Stimulated activated CD4-positive, alpha-beta T cell treated with anti-CD3 and anti-CD28 coated beads, Interleukin-12 subunit alpha, Interleukin-12 subunit beta, amount 100 ng/mL, for 24 hours (primary cell): ENCODE measurements at regions not wholly inside any gene's neighbourhood (a gene's known extent, or its start where the extent isn't known, plus 50 kb on each side); places are given as distances from the start of the nearest gene placed in this dataset.

ENCODE experiments used
- DNase-seq, 2 experiments: peaks; one replicate each; pipeline ENCODE4 v3.0.0-alpha.2; 2020; ENCODE audit warnings: low read depth in 2 of 2

DNA sequence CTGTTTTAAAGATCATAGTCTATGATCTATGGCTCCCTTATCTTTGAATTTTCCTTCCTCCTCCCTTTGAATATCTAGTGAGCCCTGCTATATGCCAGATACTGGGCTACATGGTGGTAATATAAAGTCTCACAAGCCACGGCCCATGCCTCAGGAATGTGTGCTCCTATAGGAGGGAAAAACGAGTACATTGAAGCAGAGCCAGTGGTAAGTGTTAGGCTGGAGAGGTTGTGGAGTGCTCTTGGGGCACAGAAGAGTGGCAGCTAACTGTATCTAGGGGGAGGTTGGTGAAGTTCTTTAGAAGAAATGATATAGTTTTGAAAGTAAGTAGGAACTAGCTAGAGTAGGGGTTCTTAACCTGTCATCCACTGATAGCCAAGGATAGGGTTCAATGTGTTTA lies 105.8 kb upstream of the PMFBP1 start:
- DNase-seq, result no peak

DNA sequence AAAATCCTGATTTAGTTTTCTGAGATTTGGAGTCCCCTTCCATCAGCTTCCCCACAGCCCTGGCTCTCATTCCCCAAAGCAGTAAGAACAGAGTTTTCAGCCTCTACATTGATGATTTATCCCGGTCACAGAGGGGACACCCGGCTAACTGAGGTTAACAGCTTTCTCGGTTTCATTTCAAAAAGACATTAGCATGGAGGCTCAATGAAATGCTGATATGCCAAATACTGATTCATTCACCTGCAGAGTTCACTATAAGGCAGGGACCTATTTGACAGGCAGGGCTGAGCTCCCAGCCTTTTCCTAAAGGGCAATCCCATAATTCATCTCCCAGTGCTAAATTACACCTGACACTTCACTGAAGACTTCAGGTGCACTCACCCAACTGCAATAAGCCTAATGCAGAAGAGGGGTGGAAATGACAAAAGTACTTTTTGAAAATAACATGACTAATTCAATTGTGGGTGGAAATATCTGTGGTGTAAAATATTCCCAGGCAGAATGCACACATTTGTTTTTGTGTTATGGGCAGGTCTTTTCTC lies 99.8 kb upstream of the PMFBP1 start:
- DNase-seq, result no peak

DNA sequence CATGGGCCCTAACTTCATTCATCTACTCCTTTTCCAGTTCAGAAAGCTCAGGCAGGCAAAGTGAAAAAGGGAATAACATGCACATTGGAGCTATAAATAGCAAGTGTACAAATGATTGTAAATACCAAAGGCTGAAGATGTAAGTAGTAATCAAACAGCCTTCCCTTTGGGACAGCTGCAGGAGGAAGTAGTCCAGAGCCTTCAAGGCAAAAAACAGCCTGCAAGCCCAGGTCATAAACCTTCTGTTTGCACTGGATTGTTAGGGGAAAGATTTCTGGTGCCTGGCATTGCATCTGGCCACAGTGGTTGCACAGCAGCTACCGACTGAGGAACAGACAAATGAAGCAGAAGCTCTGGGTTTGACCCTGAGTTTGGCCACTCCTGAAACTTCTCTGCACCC lies 98.6 kb upstream of the PMFBP1 start:
- no peak for DNase-seq

DNA sequence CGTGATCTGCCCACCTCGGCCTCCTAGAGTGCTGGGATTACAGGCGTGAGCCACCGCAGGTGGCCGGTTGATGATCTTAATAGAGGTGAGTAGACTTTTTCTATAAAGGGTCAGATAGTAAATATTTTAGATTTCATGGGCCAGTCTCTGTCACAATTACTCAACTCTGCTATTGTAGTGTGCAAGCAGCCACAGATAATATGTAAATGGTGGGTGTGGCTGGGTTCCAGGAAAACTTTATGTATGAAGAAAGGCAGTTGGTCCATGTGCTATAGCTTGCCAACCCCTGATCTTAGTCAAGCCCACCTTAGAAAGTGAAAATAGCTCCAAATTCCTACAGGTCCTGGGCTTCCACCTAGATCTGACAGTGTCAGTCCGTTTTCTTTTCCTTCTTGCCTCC lies 94.9 kb upstream of the PMFBP1 start:
- no peak for DNase-seq

DNA sequence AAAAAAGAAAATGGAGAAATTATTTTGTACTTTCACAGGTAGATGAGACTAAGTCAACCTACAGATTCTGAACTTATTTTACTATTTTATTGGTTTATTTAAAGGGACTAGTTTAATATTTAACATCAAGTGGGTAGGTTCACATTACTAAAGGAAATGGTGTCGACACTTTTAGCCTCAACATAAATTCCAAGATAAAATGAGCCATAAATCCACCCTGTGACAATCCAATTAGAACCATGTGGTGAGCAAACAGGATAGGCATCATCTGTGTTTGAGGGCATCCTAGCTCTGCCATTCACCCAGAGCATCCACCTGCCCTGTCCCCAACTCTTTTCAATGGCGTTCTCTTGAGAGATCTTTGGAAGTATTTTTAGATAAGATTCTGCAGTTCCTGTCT lies 92.8 kb upstream of the PMFBP1 start:
- no peak for DNase-seq

DNA sequence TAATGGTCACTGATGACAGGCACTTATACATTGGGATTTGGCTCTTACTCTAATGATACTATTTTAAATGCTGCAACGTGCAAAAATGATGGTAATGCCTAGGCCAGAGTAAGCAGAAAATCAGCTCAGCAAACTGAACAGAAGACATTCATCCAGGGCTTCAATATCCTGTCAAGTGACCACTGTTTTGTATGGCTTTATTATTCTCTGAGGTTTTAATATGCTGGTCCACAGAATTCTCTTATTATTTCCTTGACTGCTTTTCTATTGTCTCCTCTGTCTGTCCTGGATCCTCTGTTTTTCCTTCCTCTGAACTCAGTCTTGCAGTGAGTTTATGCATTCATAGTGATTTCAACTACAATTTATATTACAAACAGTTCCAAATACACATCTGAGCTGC lies 90.8 kb upstream of the PMFBP1 start:
- no peak for DNase-seq

DNA sequence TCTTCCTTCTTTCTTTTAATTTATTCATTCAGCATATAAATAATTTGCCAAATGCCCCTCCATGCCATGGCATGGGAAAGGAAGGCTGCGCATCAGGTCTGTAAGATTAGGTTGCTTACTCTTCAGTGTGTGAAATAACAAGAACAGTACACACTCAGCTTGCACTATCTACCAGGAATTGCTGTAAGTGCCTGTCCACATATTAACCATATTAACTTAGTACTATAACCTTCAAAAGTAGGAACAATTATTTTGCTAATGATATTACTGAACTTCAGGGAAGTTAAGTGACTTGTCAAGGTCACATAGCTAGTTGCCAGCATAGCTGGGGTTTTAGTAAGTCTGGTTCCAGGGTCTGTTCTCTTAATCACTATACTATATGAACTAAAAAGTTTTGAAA lies 89.2 kb upstream of the PMFBP1 start:
- DNase-seq, result no peak

DNA sequence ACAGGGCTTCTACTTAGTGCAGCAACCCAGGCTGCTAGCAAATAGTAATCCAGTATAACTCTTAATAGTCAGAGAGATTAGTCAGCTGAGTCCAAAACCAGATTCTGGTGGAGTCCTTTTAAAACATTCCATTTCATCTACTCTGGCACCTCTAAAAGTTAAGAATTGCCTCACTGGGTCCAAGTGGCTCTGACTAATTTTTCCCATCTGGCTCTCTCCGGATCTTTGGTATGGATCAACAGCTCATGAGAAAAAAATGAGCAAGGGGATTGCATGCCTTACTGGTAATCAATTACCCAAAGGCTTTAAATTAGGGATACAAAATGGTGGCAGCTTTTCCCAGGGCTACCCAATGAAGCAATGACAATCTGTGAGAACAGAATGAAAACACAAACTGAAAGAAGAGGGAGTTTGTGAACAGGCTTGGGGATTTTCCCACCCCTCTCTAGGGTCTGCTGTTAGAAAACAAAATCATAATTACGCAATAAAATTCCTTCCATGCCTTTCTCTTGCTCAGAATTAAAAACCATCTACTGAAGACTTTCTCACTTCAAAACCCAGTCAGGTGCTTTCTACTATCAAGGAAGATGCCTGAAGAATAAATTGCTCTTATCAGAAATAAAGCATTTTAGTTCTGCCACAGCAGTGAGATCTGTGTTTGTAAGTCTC lies 84.6 kb upstream of the PMFBP1 start:
- DNase-seq, result no peak

DNA sequence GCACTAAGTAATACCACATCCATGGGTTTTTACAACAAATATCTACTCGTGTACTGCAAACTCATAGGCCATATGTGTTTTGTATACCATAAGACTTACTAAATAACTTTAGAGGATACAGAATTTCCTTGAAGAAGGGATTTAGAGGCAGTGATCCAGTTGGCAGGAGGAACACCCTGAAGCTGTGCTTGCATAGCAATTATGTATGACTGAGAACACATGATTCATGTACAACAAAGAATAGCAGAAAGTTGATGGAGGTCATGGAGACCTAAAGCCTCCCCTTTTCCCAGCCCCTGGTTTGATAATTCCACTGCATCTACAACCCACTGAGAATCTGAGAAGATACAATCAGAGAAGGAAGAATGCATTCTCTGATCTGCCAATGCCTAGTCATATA lies 83.8 kb upstream of the PMFBP1 start:
- DNase-seq, result no peak

DNA sequence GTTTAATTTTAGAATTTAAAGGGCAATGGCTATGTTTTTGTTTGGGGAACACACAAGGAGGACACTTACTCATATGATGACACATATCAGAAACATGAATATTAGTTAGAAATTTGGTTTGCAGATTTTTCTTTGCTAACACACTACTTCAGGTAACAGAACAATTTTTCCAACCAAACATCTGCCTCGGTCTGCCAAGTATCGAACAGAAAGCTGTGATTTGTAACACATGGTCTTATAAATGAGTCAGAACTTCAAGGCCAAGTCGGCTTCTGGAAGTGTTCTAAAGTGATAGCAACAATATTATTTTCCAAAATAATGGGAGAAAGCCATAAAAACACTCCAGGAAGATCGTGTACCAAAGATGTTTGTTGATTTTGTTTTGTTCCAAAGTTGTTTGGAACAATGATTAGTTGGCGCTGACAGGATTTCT lies 75.9 kb upstream of the PMFBP1 start:
- no peak for DNase-seq

DNA sequence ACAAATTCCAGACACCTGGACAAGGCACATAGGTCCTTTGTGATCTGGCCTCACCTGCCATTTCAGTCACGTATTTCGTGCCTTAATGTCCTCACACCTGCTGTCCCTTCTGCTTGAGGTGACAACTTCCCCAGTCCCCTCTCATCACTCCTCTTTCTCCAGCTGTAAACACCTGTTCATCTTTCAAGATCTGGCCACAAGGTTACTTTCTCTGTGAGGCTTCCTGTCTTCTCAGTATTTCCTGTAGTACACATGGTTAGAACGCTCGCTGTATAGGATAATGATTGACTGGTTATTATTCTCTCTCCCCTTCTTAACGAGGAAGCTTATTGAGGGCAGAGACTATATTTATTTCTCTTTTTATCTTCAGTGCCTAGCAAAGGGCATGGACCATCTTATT lies 74.5 kb upstream of the PMFBP1 start:
- no peak for DNase-seq

DNA sequence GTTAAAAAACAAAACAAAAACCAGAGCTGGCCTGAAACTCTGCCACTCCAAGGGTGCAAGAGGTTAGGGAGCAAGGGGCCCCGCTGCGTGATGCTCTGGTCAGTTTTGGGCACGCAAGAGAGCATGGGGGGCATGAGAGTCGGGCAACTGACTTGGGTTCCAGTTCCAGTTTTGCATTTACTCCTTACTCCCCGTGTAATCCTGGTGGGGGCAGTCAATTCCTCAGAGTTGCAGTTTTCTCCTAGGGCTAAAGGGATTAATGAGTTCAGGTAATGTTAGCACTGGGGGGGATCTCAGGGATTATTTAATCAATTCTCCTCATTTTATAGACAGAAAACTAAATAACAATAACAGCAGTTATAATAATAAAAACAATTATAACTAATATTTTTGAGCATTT lies 72.9 kb upstream of the PMFBP1 start:
- DNase-seq, result no peak

DNA sequence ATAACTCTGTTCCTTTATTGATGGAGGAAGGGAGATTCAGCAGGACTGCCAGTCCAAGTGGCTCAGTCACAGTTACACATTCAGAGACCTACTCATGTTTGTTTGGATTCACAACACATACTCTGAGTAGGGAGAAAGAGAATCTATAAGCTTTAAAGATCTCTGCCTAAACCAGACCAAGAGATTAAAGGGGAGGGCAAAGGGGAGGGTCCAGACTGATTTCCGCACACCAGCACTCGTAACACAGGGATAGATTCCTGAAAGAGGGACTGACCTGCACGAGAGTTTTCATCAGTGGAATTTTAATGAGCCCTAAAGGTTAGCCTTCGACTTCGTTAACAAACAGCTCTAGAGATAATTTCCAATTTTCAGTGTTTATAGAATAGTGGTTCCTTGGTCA lies 71.7 kb upstream of the PMFBP1 start:
- DNase-seq, result no peak

DNA sequence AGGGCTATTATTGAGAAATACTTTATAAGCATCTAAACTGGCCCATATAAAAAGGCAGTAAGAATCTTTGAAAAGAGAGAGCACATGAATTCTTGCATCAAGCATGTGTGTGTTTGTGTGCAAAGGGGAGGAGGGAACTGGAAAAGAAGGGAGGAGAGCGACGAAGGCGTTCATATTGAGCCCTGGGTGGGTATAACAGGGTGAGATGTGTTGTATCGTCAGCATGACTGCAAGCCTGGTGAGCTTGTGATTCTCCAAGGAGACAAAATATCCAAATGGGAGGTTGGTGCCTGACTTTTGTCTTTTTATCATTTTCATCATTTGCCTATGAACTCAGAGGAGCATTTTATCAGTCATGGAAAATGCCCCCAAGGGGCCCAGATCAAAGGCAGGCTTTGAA lies 70.8 kb upstream of the PMFBP1 start:
- DNase-seq, result no peak

DNA sequence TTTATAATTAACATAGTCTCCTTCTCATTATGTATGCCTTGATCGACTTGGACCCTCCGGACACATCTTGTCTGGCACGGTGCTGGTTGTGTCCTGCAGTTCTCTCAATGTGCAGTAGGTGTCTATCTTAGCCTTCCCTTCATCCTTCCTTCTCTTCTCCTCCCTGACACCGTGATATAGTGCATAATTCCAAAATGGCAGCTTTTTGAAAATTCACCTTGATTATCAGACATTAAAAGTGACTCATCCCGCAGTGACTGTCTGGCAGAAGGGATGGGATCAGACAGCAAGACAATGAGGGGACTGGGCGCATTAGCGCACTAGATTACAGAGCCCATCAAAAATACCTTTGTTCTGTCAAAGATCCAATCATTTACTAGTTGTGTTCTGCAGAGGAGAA lies 70.0 kb upstream of the PMFBP1 start:
- DNase-seq, result no peak

DNA sequence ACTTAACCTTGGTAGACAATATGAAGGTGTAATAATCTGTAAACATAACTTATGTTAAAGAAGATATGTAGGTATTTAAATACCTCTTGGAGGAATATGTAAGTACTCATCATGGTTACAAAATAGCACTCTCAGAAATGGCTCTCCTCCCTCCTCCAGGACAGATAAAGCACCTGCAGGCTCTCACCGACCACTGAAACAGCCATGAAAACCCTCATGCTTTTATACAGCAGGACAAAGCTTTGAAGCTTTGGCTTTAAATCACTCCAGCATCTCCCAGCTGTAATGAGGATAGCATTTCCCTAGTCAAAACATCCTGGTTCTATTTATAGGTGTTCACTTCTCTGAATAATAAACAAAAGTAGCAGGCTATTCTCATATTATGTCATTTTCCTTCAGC lies 69.1 kb upstream of the PMFBP1 start:
- no peak for DNase-seq

DNA sequence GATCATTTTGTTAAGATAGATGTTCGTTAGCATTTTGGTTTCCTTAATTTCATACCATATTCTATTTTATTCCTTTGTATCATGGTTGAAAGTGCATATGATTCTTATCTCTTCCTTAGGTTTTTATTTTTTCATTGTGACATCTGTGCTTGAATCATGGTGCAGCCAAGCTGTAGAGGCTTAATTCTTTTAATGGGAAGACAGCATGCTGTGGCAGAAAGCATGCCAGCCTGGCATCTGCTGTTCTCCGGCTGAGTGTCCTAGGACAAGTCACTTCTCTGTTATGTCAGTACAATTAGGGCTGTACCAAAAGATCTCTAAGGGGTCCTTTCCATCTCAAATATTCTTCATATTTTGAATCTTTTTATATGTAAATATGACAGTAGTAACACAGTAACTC lies 68.5 kb upstream of the PMFBP1 start:
- no peak for DNase-seq

DNA sequence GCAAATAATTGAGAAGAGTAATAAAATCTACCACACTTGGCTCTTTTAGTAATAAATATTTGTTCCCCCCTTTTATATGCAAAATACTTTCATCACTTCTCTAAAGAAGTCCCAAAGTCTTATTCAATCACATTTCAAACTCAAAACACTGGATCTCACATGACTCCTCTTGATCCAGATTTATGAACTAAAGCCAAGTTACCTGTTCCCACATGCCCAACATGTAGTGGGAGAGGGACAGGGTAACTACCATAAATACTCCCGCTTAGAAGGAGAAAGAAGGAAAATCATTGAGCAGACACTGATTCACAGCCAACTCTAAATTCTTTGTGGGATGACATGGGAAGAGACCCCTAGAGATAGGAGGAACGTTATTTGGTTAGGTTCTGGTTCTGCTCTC lies 64.9 kb upstream of the PMFBP1 start:
- DNase-seq, result no peak

DNA sequence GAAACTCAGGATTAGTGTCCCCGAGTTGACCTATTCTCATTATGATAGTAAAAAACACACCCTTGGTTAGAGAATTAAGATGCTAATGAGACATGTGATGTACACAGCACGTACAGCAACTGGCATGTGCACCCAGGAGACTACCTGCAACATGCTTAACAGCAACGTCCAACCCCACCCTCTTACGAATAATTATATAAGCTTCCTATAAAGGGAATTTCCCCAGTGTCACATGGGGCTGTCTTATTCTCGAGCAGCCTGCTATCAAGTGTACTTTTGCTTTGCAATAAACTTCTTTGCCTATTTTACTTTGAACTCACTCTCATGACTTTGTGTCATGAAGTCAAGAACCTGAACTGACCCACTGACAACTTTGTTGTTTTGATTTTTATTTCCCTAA lies 62.4 kb upstream of the PMFBP1 start:
- no peak for DNase-seq

DNA sequence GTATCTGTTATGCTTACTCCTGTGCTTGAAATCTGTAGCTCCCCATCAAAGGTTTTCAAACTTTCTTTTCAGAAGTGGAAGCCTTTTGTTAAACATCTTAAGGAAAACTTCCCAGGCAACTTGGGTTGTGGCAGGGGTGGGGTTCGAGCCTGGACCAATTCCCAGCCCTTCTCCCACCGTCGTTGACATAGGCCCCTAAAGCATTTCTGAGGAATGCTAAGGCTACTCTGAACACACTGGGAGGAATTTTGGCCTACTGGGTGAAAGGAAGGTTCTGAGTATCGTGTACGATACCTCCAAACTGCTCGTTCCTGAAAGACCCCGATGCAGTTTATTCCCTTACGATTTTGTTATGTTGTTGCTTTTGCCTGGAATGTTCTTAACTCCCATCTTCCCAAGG lies 56.1 kb upstream of the PMFBP1 start:
- DNase-seq, result no peak

DNA sequence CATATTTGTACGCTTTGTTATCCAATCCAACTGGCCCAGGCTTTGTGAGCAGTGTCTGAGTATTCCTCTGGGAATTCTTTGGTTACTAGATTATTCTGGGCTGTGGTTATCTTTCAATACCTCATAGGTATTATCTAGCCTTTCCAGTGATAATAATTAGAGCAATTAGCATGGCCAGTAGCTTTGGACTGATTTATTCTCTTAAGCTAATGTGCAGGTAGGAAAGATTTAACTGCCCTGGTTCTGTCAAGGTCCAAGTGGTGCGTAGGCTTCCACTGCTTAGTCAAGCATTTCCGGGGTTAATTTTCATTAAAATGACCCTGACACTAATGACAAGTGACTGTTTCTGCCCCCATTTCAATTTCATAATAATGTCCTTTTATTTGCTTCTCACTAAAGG lies 54.2 kb upstream of the PMFBP1 start:
- DNase-seq, result no peak

DNA sequence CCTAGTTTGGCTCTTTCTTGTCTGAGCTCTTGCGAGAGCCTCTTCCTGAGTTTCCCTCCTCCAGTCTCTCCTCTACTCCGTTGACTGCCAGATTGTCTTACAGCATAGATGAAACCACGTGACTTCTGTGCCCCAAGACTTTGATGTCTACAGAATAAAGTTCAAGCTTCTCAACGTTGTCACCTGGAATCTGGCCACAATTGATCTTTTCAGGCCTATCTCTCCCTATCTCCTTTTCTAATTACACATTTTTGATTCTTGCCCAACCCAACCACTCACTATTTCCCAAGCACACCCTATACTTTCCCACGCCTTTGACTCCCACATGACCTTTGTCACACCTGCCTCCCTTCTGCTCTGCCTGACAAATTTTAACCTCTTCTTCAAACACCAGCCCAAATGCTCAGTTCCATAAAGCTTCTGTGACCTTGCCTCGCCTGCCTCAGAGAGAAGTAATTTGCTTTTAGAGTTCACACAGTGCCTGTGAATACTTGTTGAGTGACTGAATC lies 52.4 kb upstream of the PMFBP1 start:
- no peak for DNase-seq

DNA sequence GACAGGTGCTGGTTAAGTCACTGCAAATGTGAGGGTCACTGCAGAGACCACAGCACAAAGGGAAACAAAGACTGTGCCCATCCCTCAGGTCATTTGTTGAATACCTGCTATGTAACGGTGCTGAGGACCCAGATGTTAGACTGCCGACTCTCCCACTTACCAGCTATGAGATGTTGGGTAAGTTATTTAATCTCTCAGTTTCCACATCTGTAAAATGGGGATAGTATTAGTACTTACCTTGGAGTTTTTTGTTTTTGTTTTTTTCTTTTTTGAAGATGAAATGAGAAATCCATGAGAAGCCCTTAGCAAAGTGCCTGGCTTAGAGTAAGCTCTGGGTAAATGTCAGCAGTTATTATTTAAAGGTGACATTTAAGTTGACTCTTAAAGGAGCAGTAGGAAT lies 50.5 kb upstream of the PMFBP1 start:
- no peak for DNase-seq
